ENCODE measurements at regions not wholly inside any gene's neighbourhood (a gene's known extent, or its start where the extent isn't known, plus 50 kb on each side); places are given as distances from the start of the nearest gene placed in this dataset.

DNA sequence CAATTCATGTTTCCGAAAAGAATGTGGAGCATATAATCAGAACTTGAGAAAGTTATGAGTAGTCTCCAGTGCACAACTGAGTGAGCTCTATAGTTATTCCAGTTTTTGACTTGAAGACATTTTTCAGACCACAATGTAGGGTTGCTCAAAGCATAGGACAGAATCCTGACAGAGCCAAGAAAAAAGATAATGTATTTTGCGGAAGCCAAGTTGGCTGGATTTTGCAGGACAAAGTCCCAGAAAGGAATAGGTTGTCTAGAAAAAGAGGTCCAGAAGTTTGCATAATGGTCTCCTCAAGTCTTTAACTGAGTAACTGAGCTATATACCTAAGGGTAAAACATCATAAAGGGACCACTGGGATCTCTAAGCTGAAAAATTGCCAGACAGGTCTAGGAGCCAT is 1028.0 kb downstream of the TAF11L14 start:
- H3K79me1 ChIP-seq (ENCODE audit: low read depth, low read length): no peaks in the 10 kb centered on the region
- no peak overlapping the region for H4K5ac ChIP-seq (ENCODE audit: insufficient read length, low read depth, low read length)
- no peaks in the 10 kb centered on the region for H3K9me3 ChIP-seq (ENCODE audit: insufficient read depth in 2 of 2, low read depth in 1 of 2, low read length in 1 of 2)
- H4K20me1 ChIP-seq (replicated peaks in 1 of 2; ENCODE audit: control insufficient read depth in 1 of 2, insufficient read depth in 2 of 2, low read length in 2 of 2): peaks cover 3% of the 10 kb centered on the region in 2 experiments
- no peak overlapping the region for H3K18ac ChIP-seq (ENCODE audit: extremely low read depth, low read length)
- no peak overlapping the region for H2AFZ ChIP-seq (ENCODE audit: low read length)
- H3K4me1 ChIP-seq (replicated peaks in 1 of 4; ENCODE audit: control insufficient read depth in 3 of 4, insufficient read depth in 4 of 4, low read length in 3 of 4): peaks cover 0 to under 1% (median 0%) of the 10 kb centered on the region in 4 experiments; a peak in 1 of 7 replicates
- H2BK5ac ChIP-seq (ENCODE audit: low read depth, low read length): no peak overlapping the region
- peaks cover 15 to 96% (median 47%) of the 10 kb centered on the region in 4 experiments for H3K36me3 ChIP-seq (ENCODE audit: control insufficient read depth in 2 of 4, insufficient read depth in 4 of 4, low read length in 3 of 4)
- no peaks in the 10 kb centered on the region for H3K27me3 ChIP-seq (replicated peaks in 1 of 4; ENCODE audit: control insufficient read depth in 3 of 4, extremely low read depth in 1 of 4, insufficient read depth in 3 of 4, low read length in 3 of 4)
- H2BK120ac ChIP-seq (replicated peaks; ENCODE audit: low read depth, low read length): no peak overlapping the region
- no peak overlapping the region for H2AK5ac ChIP-seq (ENCODE audit: low read depth, low read length)
- H3K4ac ChIP-seq (replicated peaks; ENCODE audit: insufficient read length, low read depth, low read length): no peak overlapping the region
- H3K56ac ChIP-seq (replicated peaks; ENCODE audit: insufficient read length, low read depth, low read length): no peak overlapping the region
- no peak overlapping the region for H3K27ac ChIP-seq (ENCODE audit: low read depth, low read length)
- DNase-seq (ENCODE audit: low read depth in 1 of 2, low spot score in 2 of 2) (no peak), FAIRE-seq (no peak)
- POLR2A ChIA-PET (ENCODE audit: partially characterized antibody): interaction anchor here (0.6 to 1.9 kb wide), 3 partner anchors 12 to 30 kb away, joined by 3 to 8 read pairs (median 3); no protein-coding TSS in a partner anchor
- no peak overlapping the region for H3K9ac ChIP-seq (replicated peaks in 1 of 4; ENCODE audit: extremely low read depth in 1 of 4, low read depth in 3 of 4, low read length in 3 of 4)
- H3K23ac ChIP-seq (ENCODE audit: insufficient read length): no peak overlapping the region
- no peak overlapping the region for H3K4me3 ChIP-seq (ENCODE audit: extremely low read depth in 1 of 4, insufficient read depth in 2 of 4, low read depth in 3 of 4, low read length in 4 of 4)
- H3K79me2 ChIP-seq (ENCODE audit: control insufficient read depth in 1 of 2, insufficient read depth in 2 of 2, low read length in 2 of 2): peaks cover 0 to 89% of the 10 kb centered on the region in 2 experiments; a peak in 3 of 4 replicates
- no peak overlapping the region for H3K4me2 ChIP-seq (ENCODE audit: insufficient read depth in 1 of 2, low read depth in 2 of 2, low read length in 2 of 2)
- H4K8ac ChIP-seq (ENCODE audit: extremely low read depth, insufficient read depth, low read length): no peak overlapping the region
- no peak overlapping the region for H2BK12ac ChIP-seq (ENCODE audit: low read depth, low read length)
- CTCF ChIA-PET (ENCODE audit: partially characterized antibody): interaction anchor here (0.6 to 1.2 kb wide), 4 partner anchors 10 to 210 kb away, joined by 3 to 4 read pairs (median 3); no protein-coding TSS in a partner anchor
- H4K91ac ChIP-seq (replicated peaks; ENCODE audit: insufficient read length, low read length): no peak overlapping the region
- H2BK20ac ChIP-seq (ENCODE audit: low read length): no peak overlapping the region
- no peak overlapping the region for H3K14ac ChIP-seq (ENCODE audit: insufficient read length)
- H2BK15ac ChIP-seq (ENCODE audit: low read length): no peak overlapping the region
- 92% methylated on average over 2 of the region's 2 CpGs; no CpG with 5 or more reads in 1 of the 2 experiments for WGBS, 2 experiments (ENCODE audit: extremely low coverage in 1 of 2, insufficient coverage in 1 of 2, insufficient read length in 1 of 2, insufficient replicate concordance in 2 of 2, low coverage in 1 of 2, low lambda C conversion rate in 2 of 2, missing lambda C conversion rate in 1 of 2)
- no peaks in the 10 kb centered on the region for H3K23me2 ChIP-seq (ENCODE audit: low read depth, low read length)
- TF ChIP-seq NANOG (IDR thresholded peaks at IDR 0.05; ENCODE audit: insufficient read depth, low read depth, low read length, poor library complexity, severe bottlenecking): no peak
- no peak for TF ChIP-seq SIRT6 (IDR thresholded peaks at IDR 0.05; ENCODE audit: low read length)
- TF ChIP-seq, protein P1, sequence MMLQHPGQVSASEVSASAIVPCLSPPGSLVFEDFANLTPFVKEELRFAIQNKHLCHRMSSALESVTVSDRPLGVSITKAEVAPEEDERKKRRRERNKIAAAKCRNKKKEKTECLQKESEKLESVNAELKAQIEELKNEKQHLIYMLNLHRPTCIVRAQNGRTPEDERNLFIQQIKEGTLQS (IDR thresholded peaks at IDR 0.05; ENCODE audit: insufficient read depth, low read depth, low read length): no peak
- no peak for TF ChIP-seq RXRA (IDR thresholded peaks at IDR 0.05; ENCODE audit: insufficient read depth, low read depth, low read length)
- TF ChIP-seq CHD2 (IDR thresholded peaks at IDR 0.05; ENCODE audit: low read length): no peak
- no peak for TF ChIP-seq ZNF274 (IDR thresholded peaks at IDR 0.05; ENCODE audit: borderline replicate concordance, extremely low read depth, low read length)
- no peak for TF ChIP-seq RAD21 (IDR thresholded peaks at IDR 0.05 in 1 of 2, conservative IDR thresholded peaks at IDR 0.05 in 1 of 2; ENCODE audit: low read depth in 2 of 2, low read length in 2 of 2)
- TF ChIP-seq SP1 (IDR thresholded peaks at IDR 0.05; ENCODE audit: low read depth, low read length): no peak
- TF ChIP-seq, protein P2, sequence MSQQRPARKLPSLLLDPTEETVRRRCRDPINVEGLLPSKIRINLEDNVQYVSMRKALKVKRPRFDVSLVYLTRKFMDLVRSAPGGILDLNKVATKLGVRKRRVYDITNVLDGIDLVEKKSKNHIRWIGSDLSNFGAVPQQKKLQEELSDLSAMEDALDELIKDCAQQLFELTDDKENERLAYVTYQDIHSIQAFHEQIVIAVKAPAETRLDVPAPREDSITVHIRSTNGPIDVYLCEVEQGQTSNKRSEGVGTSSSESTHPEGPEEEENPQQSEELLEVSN (IDR thresholded peaks at IDR 0.05): no peak
- no peak for TF ChIP-seq PHF8 (conservative IDR thresholded peaks at IDR 0.05; ENCODE audit: low read depth, low read length)
- no peak for TF ChIP-seq BACH1 (IDR thresholded peaks at IDR 0.05; ENCODE audit: low read length)
- no peak for TF ChIP-seq TAF7 (optimal IDR thresholded peaks at IDR 0.05; ENCODE audit: borderline replicate concordance, low read depth, low read length)
- TF ChIP-seq TCF12 (IDR thresholded peaks at IDR 0.05; ENCODE audit: low read depth, low read length): no peak

Measured in H1 (cell line).